ENCODE measurements at regions not wholly inside any gene's neighbourhood (a gene's known extent, or its start where the extent isn't known, plus 50 kb on each side); places are given as distances from the start of the nearest gene placed in this dataset.

DNA sequence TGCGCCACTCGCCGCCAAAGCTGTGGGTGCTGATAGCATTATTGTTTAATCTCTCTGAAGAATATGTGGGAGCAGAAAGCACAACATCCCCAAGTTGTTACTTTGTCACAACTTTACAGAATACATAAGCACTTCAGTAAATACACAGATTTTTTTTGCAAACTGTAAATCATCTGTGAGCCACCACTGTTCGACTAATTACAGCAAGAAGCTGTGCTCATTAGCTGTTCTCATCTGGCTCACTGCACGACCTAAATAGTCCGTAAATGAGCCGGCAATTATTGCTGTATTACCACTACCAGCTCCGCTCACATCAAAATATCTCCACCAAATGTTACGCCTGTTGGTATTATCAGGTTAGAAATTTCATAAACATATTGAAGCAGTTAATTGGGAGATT, 228.9 kb upstream of the PRKD1 start:
- H3K18ac ChIP-seq (ENCODE audit: insufficient read length, low read depth, low read length) = no peak overlapping the region
- no peaks in the 10 kb centered on the region for H3K9me3 Mint-ChIP-seq
- H3K27ac ChIP-seq (ENCODE audit: insufficient read length, low read depth, low read length) = no peak overlapping the region
- H3T11ph ChIP-seq (ENCODE audit: low read length) = no peak overlapping the region
- H3K4me1 Mint-ChIP-seq = peaks cover 8 to 9% of the 10 kb centered on the region in 2 experiments
- no peak overlapping the region for H2BK12ac ChIP-seq (ENCODE audit: insufficient read length, low read depth, low read length)
- no peak overlapping the region for H4K8ac ChIP-seq (replicated peaks; ENCODE audit: insufficient read length, low read depth, low read length)
- no peak overlapping the region for H2BK120ac ChIP-seq (ENCODE audit: low read depth, low read length, poor library complexity, severe bottlenecking)
- no peaks in the 10 kb centered on the region for H3K79me2 ChIP-seq (ENCODE audit: insufficient read depth, low read length)
- H3K9ac ChIP-seq (ENCODE audit: extremely low read depth, insufficient read length, low read length) = no peak overlapping the region
- no peak overlapping the region for H3K4me2 ChIP-seq (ENCODE audit: insufficient read depth, insufficient read length, low read length)
- no peak overlapping the region for H3K4ac ChIP-seq (ENCODE audit: low read depth, low read length)
- no peak overlapping the region for H3K23ac ChIP-seq (ENCODE audit: insufficient read length, low read depth, low read length)
- H3K27me3 ChIP-seq (ENCODE audit: insufficient read depth, low read length) = no peaks in the 10 kb centered on the region; the same call in 1 of the 2 replicates
- H3K23me2 ChIP-seq (ENCODE audit: insufficient read length, low read depth, low read length, poor library complexity, severe bottlenecking) = no peaks in the 10 kb centered on the region
- no peak overlapping the region for H3K56ac ChIP-seq (ENCODE audit: insufficient read length, low read depth, low read length)
- H2BK5ac ChIP-seq (ENCODE audit: insufficient read length, low read length) = no peak overlapping the region
- H4K20me1 ChIP-seq (ENCODE audit: control insufficient read depth, insufficient read depth, insufficient read length) = no peaks in the 10 kb centered on the region
- no peak overlapping the region for H3K14ac ChIP-seq (ENCODE audit: insufficient read depth, low read length)
- H3K4me1 ChIP-seq (ENCODE audit: insufficient read depth, low read length) = no peaks in the 10 kb centered on the region
- no peak for DNase-seq
- no peak overlapping the region for H2AK5ac ChIP-seq (ENCODE audit: insufficient read length, low read length)
- no peak overlapping the region for H2BK15ac ChIP-seq (ENCODE audit: low read depth, low read length)
- no peaks in the 10 kb centered on the region for H3K79me1 ChIP-seq (ENCODE audit: insufficient read depth, low read depth, low read length, poor library complexity, severe bottlenecking)
- peaks cover 15% of the 10 kb centered on the region for H3K27me3 Mint-ChIP-seq (ENCODE audit: low read depth)
- H4K91ac ChIP-seq (ENCODE audit: insufficient read length, low read depth, low read length) = no peak overlapping the region
- H2BK20ac ChIP-seq (ENCODE audit: low read depth, low read length, poor library complexity, severe bottlenecking) = no peak overlapping the region
- H4K5ac ChIP-seq (ENCODE audit: insufficient read length, low read depth, low read length) = no peak overlapping the region
- H2AFZ ChIP-seq (ENCODE audit: low read length) = no peak overlapping the region
- H3K27ac Mint-ChIP-seq = no peak overlapping the region
- no CpG with 5 or more reads among the region's 9 CpGs for WGBS (ENCODE audit: extremely low coverage, insufficient read length, low lambda C conversion rate)
- no peaks in the 10 kb centered on the region for H3K9me3 ChIP-seq (ENCODE audit: control insufficient read depth, low read depth, low read length)
- no peaks in the 10 kb centered on the region for H3K36me3 Mint-ChIP-seq (ENCODE audit: insufficient read depth in 1 of 3, low read depth in 3 of 3)
- no peak overlapping the region for H3K4me3 Mint-ChIP-seq
- TF ChIP-seq, protein P1, sequence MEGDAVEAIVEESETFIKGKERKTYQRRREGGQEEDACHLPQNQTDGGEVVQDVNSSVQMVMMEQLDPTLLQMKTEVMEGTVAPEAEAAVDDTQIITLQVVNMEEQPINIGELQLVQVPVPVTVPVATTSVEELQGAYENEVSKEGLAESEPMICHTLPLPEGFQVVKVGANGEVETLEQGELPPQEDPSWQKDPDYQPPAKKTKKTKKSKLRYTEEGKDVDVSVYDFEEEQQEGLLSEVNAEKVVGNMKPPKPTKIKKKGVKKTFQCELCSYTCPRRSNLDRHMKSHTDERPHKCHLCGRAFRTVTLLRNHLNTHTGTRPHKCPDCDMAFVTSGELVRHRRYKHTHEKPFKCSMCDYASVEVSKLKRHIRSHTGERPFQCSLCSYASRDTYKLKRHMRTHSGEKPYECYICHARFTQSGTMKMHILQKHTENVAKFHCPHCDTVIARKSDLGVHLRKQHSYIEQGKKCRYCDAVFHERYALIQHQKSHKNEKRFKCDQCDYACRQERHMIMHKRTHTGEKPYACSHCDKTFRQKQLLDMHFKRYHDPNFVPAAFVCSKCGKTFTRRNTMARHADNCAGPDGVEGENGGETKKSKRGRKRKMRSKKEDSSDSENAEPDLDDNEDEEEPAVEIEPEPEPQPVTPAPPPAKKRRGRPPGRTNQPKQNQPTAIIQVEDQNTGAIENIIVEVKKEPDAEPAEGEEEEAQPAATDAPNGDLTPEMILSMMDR (conservative IDR thresholded peaks at IDR 0.05) = no peak

All from H9 (cell line).